ENCODE measurements at regions not wholly inside any gene's neighbourhood (a gene's known extent, or its start where the extent isn't known, plus 50 kb on each side); places are given as distances from the start of the nearest gene placed in this dataset.
"Not testable (repeated sequence)": the region's sequence is repeated elsewhere in the genome, so short reads cannot be mapped to it uniquely, and the experiment has no call there.

GRCh38 chr9:78091731-78092130 is 60.1 kb upstream of the GNAQ start:
- peaks cover 3% of the 10 kb centered on the region for H3K4me1 ChIP-seq (ENCODE audit: insufficient read depth, poor library complexity, severe bottlenecking)
- H3K4me3 ChIP-seq (ENCODE audit: severe bottlenecking), result no peak overlapping the region
- ATAC-seq (ENCODE audit: low read depth), result no peak
- DNase-seq (ENCODE audit: low spot score), result no peak
- H3K9me3 ChIP-seq (ENCODE audit: severe bottlenecking), result no peaks in the 10 kb centered on the region
- no peak for TF ChIP-seq CTCF (IDR thresholded peaks at IDR 0.05; ENCODE audit: poor library complexity, severe bottlenecking)
- H3K27ac ChIP-seq (ENCODE audit: poor library complexity, severe bottlenecking), result no peak overlapping the region
- no peaks in the 10 kb centered on the region for H3K36me3 ChIP-seq (ENCODE audit: low read depth)
- no peaks in the 10 kb centered on the region for H3K27me3 ChIP-seq (ENCODE audit: insufficient read depth, poor library complexity, severe bottlenecking)

GRCh38 chr9:78089111-78089510 is 57.5 kb upstream of the GNAQ start:
- no peaks in the 10 kb centered on the region for H3K9me3 ChIP-seq (ENCODE audit: severe bottlenecking)
- H3K4me1 ChIP-seq (ENCODE audit: insufficient read depth, poor library complexity, severe bottlenecking), result peaks cover 3% of the 10 kb centered on the region
- no peak overlapping the region for H3K27ac ChIP-seq (ENCODE audit: poor library complexity, severe bottlenecking)
- H3K27me3 ChIP-seq (ENCODE audit: insufficient read depth, poor library complexity, severe bottlenecking), result no peaks in the 10 kb centered on the region
- H3K36me3 ChIP-seq (ENCODE audit: low read depth), result no peaks in the 10 kb centered on the region
- no peak for ATAC-seq (ENCODE audit: low read depth)
- H3K4me3 ChIP-seq (ENCODE audit: severe bottlenecking), result no peak overlapping the region
- TF ChIP-seq CTCF (IDR thresholded peaks at IDR 0.05; ENCODE audit: poor library complexity, severe bottlenecking), result no peak
- no peak for DNase-seq (ENCODE audit: low spot score)

GRCh38 chr9:78088190-78088589 is 56.6 kb upstream of the GNAQ start:
- H3K4me1 ChIP-seq (ENCODE audit: insufficient read depth, poor library complexity, severe bottlenecking); H3K36me3 ChIP-seq (ENCODE audit: low read depth); H3K27me3 ChIP-seq (ENCODE audit: insufficient read depth, poor library complexity, severe bottlenecking); DNase-seq (ENCODE audit: low spot score); H3K4me3 ChIP-seq (ENCODE audit: severe bottlenecking); H3K27ac ChIP-seq (ENCODE audit: poor library complexity, severe bottlenecking); H3K9me3 ChIP-seq (ENCODE audit: severe bottlenecking); ATAC-seq (ENCODE audit: low read depth): not testable (repeated sequence)

Measured in RWPE2 (cell line).